ENCODE measurements at regions not wholly inside any gene's neighbourhood (a gene's known extent, or its start where the extent isn't known, plus 50 kb on each side); places are given as distances from the start of the nearest gene placed in this dataset.

GRCh38 chr14:66420251-66421006 lies 65.7 kb upstream of the CCDC196 start:
- DNase-seq (ENCODE audit: low spot score): no peak

- no peak for DNase-seq (ENCODE audit: low spot score)
Measured at GRCh38 chr14:66421990-66422946, 63.9 kb upstream of the CCDC196 start.

GRCh38 chr14:66425402-66425801 lies 60.8 kb upstream of the CCDC196 start:
- no peak for DNase-seq (ENCODE audit: low spot score)

DNA sequence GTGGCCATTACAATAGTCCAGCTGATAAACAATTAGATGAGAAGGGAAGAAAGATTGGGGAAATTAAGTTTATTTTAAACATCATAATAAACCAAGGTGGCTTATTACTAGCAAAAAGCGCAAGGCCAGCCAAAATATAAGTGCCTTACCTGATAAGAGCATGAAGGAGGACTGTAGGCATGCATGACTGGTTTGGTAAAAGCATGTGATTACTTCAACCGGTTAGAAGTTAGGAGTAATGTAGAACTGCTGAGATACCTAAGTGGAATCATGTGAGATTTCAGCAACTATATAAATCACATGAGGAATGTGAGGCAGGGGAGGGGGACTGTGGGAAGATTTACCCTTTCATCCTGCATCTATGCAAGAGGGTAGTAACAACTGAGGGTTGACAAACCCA lies 59.7 kb upstream of the CCDC196 start:
- DNase-seq (ENCODE audit: low spot score): no peak

DNA sequence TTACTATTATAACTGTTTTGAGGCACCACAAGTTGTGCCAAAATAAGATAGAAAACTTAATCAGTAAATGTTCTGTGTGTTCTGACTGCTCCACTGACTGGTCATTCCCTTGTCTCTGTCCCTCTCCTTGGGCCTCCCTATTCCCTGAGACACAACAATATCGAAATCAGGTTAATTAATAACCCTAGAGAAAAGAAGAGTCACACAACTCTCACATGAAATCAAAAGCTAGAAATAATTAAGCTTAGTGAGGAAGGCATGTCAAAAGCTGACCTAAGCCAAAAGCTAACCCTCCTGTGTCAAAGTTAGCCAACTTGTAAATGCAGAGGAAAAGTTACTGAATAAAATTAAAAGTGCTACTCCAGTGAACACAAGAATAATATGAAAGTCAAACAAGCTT lies 53.8 kb upstream of the CCDC196 start:
- DNase-seq (ENCODE audit: low spot score): no peak

DNA sequence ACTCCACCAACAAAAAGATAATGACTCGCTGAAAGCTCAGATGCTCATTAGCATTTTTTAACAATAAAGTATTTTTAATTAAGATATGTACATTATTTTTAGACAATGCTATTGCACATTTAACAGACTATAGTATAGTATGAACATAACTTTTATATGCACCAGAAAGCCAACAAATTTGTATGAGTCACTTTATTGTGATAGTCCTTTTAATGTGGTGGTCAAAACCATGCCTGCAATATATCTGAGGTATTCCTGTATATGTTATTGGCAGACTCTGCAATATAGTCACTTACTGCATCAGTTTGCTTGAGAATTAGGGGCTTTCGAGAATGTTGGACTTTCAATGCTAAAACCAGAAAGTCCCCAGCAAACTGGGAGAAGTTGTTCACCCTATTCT lies 51.7 kb upstream of the CCDC196 start:
- no peak for DNase-seq (ENCODE audit: low spot score)

DNA sequence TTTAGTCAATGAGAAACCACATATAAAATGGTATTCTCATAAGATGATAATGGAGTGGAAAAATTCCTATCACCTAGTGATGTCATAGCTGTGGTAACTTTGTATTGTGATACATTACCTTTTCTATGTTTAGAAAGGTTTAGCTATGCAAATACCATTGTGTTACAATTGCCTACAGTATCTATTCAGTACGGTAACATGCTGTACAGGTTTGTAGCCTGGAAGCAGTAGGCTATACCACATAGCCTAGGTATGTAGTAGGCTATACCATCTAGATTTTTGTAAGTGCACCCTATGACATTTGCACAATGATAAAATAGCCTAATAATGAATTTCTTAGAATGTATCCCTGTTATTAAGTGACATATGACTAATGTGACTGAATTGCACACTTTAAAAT lies 50.5 kb upstream of the CCDC196 start:
- DNase-seq (ENCODE audit: low spot score): no peak

All from NAMALWA (cell line).